ENCODE measurements at regions not wholly inside any gene's neighbourhood (a gene's known extent, or its start where the extent isn't known, plus 50 kb on each side); places are given as distances from the start of the nearest gene placed in this dataset.

GRCh38 chr18:5710676-5711075 is 166.9 kb upstream of the EPB41L3 start:
- no peak for ATAC-seq (ENCODE audit: low read depth)
- no peak for TF ChIP-seq CTCF (IDR thresholded peaks at IDR 0.05; ENCODE audit: poor library complexity, severe bottlenecking)
- no peak for DNase-seq (ENCODE audit: low spot score)
- H3K27me3 ChIP-seq (ENCODE audit: insufficient read depth, poor library complexity, severe bottlenecking), result no peaks in the 10 kb centered on the region
- no peaks in the 10 kb centered on the region for H3K4me1 ChIP-seq (ENCODE audit: insufficient read depth, poor library complexity, severe bottlenecking)
- no peaks in the 10 kb centered on the region for H3K36me3 ChIP-seq (ENCODE audit: low read depth)
- H3K9me3 ChIP-seq (ENCODE audit: severe bottlenecking), result no peaks in the 10 kb centered on the region
- no peak overlapping the region for H3K27ac ChIP-seq (ENCODE audit: poor library complexity, severe bottlenecking)
- no peak overlapping the region for H3K4me3 ChIP-seq (ENCODE audit: severe bottlenecking)

- ATAC-seq (ENCODE audit: low read depth) (no peak), DNase-seq (ENCODE audit: low spot score) (no peak)
- H3K27me3 ChIP-seq (ENCODE audit: insufficient read depth, poor library complexity, severe bottlenecking), result no peaks in the 10 kb centered on the region
- TF ChIP-seq CTCF (IDR thresholded peaks at IDR 0.05; ENCODE audit: poor library complexity, severe bottlenecking), result no peak
- H3K4me1 ChIP-seq (ENCODE audit: insufficient read depth, poor library complexity, severe bottlenecking), result no peaks in the 10 kb centered on the region
- H3K9me3 ChIP-seq (ENCODE audit: severe bottlenecking), result no peaks in the 10 kb centered on the region
- H3K4me3 ChIP-seq (ENCODE audit: severe bottlenecking), result no peak overlapping the region
- no peak overlapping the region for H3K27ac ChIP-seq (ENCODE audit: poor library complexity, severe bottlenecking)
- H3K36me3 ChIP-seq (ENCODE audit: low read depth), result no peaks in the 10 kb centered on the region
Observed at GRCh38 chr18:5710235-5710634, 166.4 kb upstream of the EPB41L3 start.

- Histone ChIP-seq H3K27me3 (ENCODE audit: insufficient read depth, poor library complexity, severe bottlenecking) (no peaks in the 10 kb centered on the region), H3K4me1 (ENCODE audit: insufficient read depth, poor library complexity, severe bottlenecking) (no peaks in the 10 kb centered on the region), H3K27ac (ENCODE audit: poor library complexity, severe bottlenecking) (no peak overlapping the region), H3K4me3 (ENCODE audit: severe bottlenecking) (no peak overlapping the region), H3K36me3 (ENCODE audit: low read depth) (no peaks in the 10 kb centered on the region), H3K9me3 (ENCODE audit: severe bottlenecking) (no peaks in the 10 kb centered on the region)
- DNase-seq (ENCODE audit: low spot score) (no peak), ATAC-seq (ENCODE audit: low read depth) (no peak)
- TF ChIP-seq CTCF (IDR thresholded peaks at IDR 0.05; ENCODE audit: poor library complexity, severe bottlenecking), result no peak
Observed at GRCh38 chr18:5709476-5710095, 165.8 kb upstream of the EPB41L3 start.

- H3K9me3 ChIP-seq (ENCODE audit: severe bottlenecking), result no peaks in the 10 kb centered on the region
- H3K27ac ChIP-seq (ENCODE audit: poor library complexity, severe bottlenecking), result no peak overlapping the region
- no peaks in the 10 kb centered on the region for H3K27me3 ChIP-seq (ENCODE audit: insufficient read depth, poor library complexity, severe bottlenecking)
- DNase-seq (ENCODE audit: low spot score) (no peak), ATAC-seq (ENCODE audit: low read depth) (no peak)
- no peaks in the 10 kb centered on the region for H3K36me3 ChIP-seq (ENCODE audit: low read depth)
- TF ChIP-seq CTCF (IDR thresholded peaks at IDR 0.05; ENCODE audit: poor library complexity, severe bottlenecking), result no peak
- H3K4me1 ChIP-seq (ENCODE audit: insufficient read depth, poor library complexity, severe bottlenecking), result no peaks in the 10 kb centered on the region
- H3K4me3 ChIP-seq (ENCODE audit: severe bottlenecking), result no peak overlapping the region
Observed at GRCh38 chr18:5707586-5707985, 163.8 kb upstream of the EPB41L3 start.

GRCh38 chr18:5705393-5705792 is 161.6 kb upstream of the EPB41L3 start:
- no peak overlapping the region for H3K4me3 ChIP-seq (ENCODE audit: severe bottlenecking)
- no peak overlapping the region for H3K27ac ChIP-seq (ENCODE audit: poor library complexity, severe bottlenecking)
- ATAC-seq (ENCODE audit: low read depth) (no peak), DNase-seq (ENCODE audit: low spot score) (no peak)
- H3K27me3 ChIP-seq (ENCODE audit: insufficient read depth, poor library complexity, severe bottlenecking), result no peaks in the 10 kb centered on the region
- no peak for TF ChIP-seq CTCF (IDR thresholded peaks at IDR 0.05; ENCODE audit: poor library complexity, severe bottlenecking)
- H3K36me3 ChIP-seq (ENCODE audit: low read depth), result no peaks in the 10 kb centered on the region
- no peaks in the 10 kb centered on the region for H3K9me3 ChIP-seq (ENCODE audit: severe bottlenecking)
- no peaks in the 10 kb centered on the region for H3K4me1 ChIP-seq (ENCODE audit: insufficient read depth, poor library complexity, severe bottlenecking)

Data from RWPE2 (cell line).